ENCODE measurements at regions not wholly inside any gene's neighbourhood (a gene's known extent, or its start where the extent isn't known, plus 50 kb on each side); places are given as distances from the start of the nearest gene placed in this dataset.

- no peak overlapping the region for H3K4me3 ChIP-seq
- no peaks in the 10 kb centered on the region for H3K9me3 ChIP-seq (ENCODE audit: insufficient read depth, low read depth)
- no peaks in the 10 kb centered on the region for H3K27me3 ChIP-seq (ENCODE audit: insufficient read depth, low read depth)
- H3F3A ChIP-seq (ENCODE audit: insufficient read depth, low read depth) = no peaks in the 10 kb centered on the region
- BruUV-seq (replicated peaks) = no TSS peak
- H3K36me3 ChIP-seq (ENCODE audit: low read depth) = no peaks in the 10 kb centered on the region
- no peaks in the 10 kb centered on the region for H3K79me2 ChIP-seq (ENCODE audit: low read depth)
- H3K4me2 ChIP-seq = no peak overlapping the region
- no peak for DNase-seq
- H3K9me2 ChIP-seq (ENCODE audit: insufficient read depth) = no peaks in the 10 kb centered on the region
- intact Hi-C loops (cut with micrococcal nuclease; ENCODE audit: unreplicated experiment) = no loop called here
- H3K4me1 ChIP-seq (replicated peaks; ENCODE audit: insufficient read depth) = no peaks in the 10 kb centered on the region
- H4K20me1 ChIP-seq (ENCODE audit: insufficient read depth) = no peaks in the 10 kb centered on the region
- TF ChIP-seq CTCF (conservative IDR thresholded peaks at IDR 0.05) = no peak
- TF ChIP-seq EZH2 (IDR thresholded peaks at IDR 0.05; ENCODE audit: low read depth) = no peak
- no peak overlapping the region for H2AFZ ChIP-seq
- ChIA-PET POLR2A (ENCODE audit: unreplicated experiment) (no interaction called here), CTCF (no interaction called here)
- no peak overlapping the region for H3K27ac ChIP-seq
These were observed 354.5 kb downstream of the CBLN4 start for GRCh38 chr20:55650657-55651360.

- no peak overlapping the region for H3K27ac ChIP-seq
- H3K4me3 ChIP-seq = no peak overlapping the region
- DNase-seq = no peak
- CTCF ChIA-PET = no interaction called here
- intact Hi-C loops (cut with micrococcal nuclease; ENCODE audit: unreplicated experiment) = no loop called here
- H3F3A ChIP-seq (ENCODE audit: insufficient read depth, low read depth) = no peaks in the 10 kb centered on the region
- POLR2A ChIA-PET (ENCODE audit: unreplicated experiment) = no interaction called here
- TF ChIP-seq CTCF (conservative IDR thresholded peaks at IDR 0.05) (no peak), EZH2 (IDR thresholded peaks at IDR 0.05; ENCODE audit: low read depth) (no peak)
- no peaks in the 10 kb centered on the region for H3K27me3 ChIP-seq (ENCODE audit: insufficient read depth, low read depth)
- H4K20me1 ChIP-seq (ENCODE audit: insufficient read depth) = no peaks in the 10 kb centered on the region
- BruUV-seq (replicated peaks) = no TSS peak
- no peaks in the 10 kb centered on the region for H3K79me2 ChIP-seq (ENCODE audit: low read depth)
- no peaks in the 10 kb centered on the region for H3K9me2 ChIP-seq (ENCODE audit: insufficient read depth)
- no peak overlapping the region for H2AFZ ChIP-seq
- H3K9me3 ChIP-seq (ENCODE audit: insufficient read depth, low read depth) = no peaks in the 10 kb centered on the region
- no peaks in the 10 kb centered on the region for H3K36me3 ChIP-seq (ENCODE audit: low read depth)
- H3K4me1 ChIP-seq (replicated peaks; ENCODE audit: insufficient read depth) = no peaks in the 10 kb centered on the region
- no peak overlapping the region for H3K4me2 ChIP-seq
These were observed 356.1 kb downstream of the CBLN4 start for GRCh38 chr20:55649254-55649653.

GRCh38 chr20:55646851-55647250 is 358.5 kb downstream of the CBLN4 start:
- no peaks in the 10 kb centered on the region for H3K9me3 ChIP-seq (ENCODE audit: insufficient read depth, low read depth)
- 0 out of 2 replicates have a peak, but pooled peaks cover 6% of the 10 kb centered on the region for H3K27me3 ChIP-seq (ENCODE audit: insufficient read depth, low read depth)
- H3K4me3 ChIP-seq = no peak overlapping the region
- no peak for DNase-seq
- no peak overlapping the region for H2AFZ ChIP-seq
- H3K27ac ChIP-seq = no peak overlapping the region
- H3K36me3 ChIP-seq (ENCODE audit: low read depth) = no peaks in the 10 kb centered on the region
- intact Hi-C loops (cut with micrococcal nuclease; ENCODE audit: unreplicated experiment) = no loop called here
- no peaks in the 10 kb centered on the region for H4K20me1 ChIP-seq (ENCODE audit: insufficient read depth)
- ChIA-PET CTCF (no interaction called here), POLR2A (ENCODE audit: unreplicated experiment) (no interaction called here)
- no peaks in the 10 kb centered on the region for H3F3A ChIP-seq (ENCODE audit: insufficient read depth, low read depth)
- no peaks in the 10 kb centered on the region for H3K9me2 ChIP-seq (ENCODE audit: insufficient read depth)
- H3K4me1 ChIP-seq (replicated peaks; ENCODE audit: insufficient read depth) = no peaks in the 10 kb centered on the region
- no TSS peak for BruUV-seq (replicated peaks)
- no peaks in the 10 kb centered on the region for H3K79me2 ChIP-seq (ENCODE audit: low read depth)
- no peak overlapping the region for H3K4me2 ChIP-seq
- TF ChIP-seq EZH2 (IDR thresholded peaks at IDR 0.05; ENCODE audit: low read depth) (no peak), CTCF (conservative IDR thresholded peaks at IDR 0.05) (no peak)

Measured in PC-9 (cell line).